Bronchial epithelial cell (primary cell): ENCODE measurements at regions not wholly inside any gene's neighbourhood (a gene's known extent, or its start where the extent isn't known, plus 50 kb on each side); places are given as distances from the start of the nearest gene placed in this dataset.

Experiments
- DNase-seq: peaks from one replicate; pipeline ENCODE4 v3.0.0-alpha.2; 2010; ENCODE audit warnings: low read depth
- FAIRE-seq: peaks from 2 replicates; lab custom pipeline; 2011; peaks lifted over from hg19 to GRCh38; lab: Jason Lieb, UNC
- H3K27me3 ChIP-seq: 2 replicates; pipeline ENCODE4 v1.5.1; 2011; ENCODE audit warnings: low read length; ENCODE audit not compliant: control insufficient read depth, insufficient read depth
- H3K36me3 ChIP-seq: 2 replicates; pipeline ENCODE4 v1.5.1; 2011; ENCODE audit warnings: low read length; ENCODE audit not compliant: control insufficient read depth, insufficient read depth
- H3K4me3 ChIP-seq: 2 replicates; pipeline ENCODE4 v1.5.1; 2011; ENCODE audit warnings: mild to moderate bottlenecking, low read depth, low read length, control low read depth
- TF ChIP-seq, protein P1 (sequence below): IDR thresholded peaks from 2 replicates; pipeline ENCODE4 v1.5.1; 2011; ENCODE audit warnings: mild to moderate bottlenecking, moderate library complexity, low read length, control low read depth, inconsistent platforms; ENCODE audit not compliant: insufficient read depth, severe bottlenecking

DNA sequence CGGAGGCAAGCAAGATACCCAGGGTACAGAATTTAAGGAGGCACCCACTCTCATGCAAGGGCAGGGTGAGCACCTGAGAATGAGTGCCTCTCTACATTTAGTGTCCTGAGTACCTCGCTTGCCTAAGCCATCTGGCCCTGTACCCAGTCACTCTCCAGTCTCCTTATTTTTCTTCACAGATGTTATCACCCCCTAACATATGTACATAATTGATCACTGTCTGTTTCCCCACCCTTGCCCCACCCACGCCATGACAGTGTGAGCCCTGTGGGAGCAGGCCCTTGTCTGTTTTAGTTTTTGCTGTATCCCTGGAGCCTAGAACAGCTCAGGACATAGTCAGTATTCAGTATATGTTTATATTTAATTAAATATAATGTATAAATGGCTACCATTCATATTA is 113.6 kb downstream of the SPRY1 start:
- DNase-seq: no peak
- Histone ChIP-seq H3K27me3 (no peaks in the 10 kb centered on the region), H3K4me3 (no peak overlapping the region), H3K36me3 (no peaks in the 10 kb centered on the region)
- TF ChIP-seq, protein P1, sequence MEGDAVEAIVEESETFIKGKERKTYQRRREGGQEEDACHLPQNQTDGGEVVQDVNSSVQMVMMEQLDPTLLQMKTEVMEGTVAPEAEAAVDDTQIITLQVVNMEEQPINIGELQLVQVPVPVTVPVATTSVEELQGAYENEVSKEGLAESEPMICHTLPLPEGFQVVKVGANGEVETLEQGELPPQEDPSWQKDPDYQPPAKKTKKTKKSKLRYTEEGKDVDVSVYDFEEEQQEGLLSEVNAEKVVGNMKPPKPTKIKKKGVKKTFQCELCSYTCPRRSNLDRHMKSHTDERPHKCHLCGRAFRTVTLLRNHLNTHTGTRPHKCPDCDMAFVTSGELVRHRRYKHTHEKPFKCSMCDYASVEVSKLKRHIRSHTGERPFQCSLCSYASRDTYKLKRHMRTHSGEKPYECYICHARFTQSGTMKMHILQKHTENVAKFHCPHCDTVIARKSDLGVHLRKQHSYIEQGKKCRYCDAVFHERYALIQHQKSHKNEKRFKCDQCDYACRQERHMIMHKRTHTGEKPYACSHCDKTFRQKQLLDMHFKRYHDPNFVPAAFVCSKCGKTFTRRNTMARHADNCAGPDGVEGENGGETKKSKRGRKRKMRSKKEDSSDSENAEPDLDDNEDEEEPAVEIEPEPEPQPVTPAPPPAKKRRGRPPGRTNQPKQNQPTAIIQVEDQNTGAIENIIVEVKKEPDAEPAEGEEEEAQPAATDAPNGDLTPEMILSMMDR: no peak
- FAIRE-seq: no peak

DNA sequence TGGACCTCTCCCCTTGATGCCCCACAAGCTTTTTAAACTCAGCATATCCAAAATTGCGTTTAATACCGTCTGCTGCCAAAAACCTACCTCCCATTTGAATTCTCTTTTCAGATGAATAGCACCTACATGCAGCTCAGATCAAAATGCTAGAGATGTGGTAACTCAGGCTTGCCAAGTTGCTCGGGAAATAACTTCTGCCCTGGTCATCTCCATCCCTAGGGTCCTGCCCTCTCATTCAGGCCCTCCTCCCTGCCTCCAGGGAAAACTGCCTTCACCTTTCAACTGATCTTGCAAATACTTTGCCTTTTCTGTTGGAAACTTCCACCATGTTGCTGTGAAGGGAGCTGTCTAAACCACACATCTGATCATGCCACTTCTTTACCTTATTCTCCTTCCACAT is 114.1 kb downstream of the SPRY1 start:
- Histone ChIP-seq H3K4me3 (no peak overlapping the region), H3K36me3 (no peaks in the 10 kb centered on the region), H3K27me3 (no peaks in the 10 kb centered on the region)
- no peak for FAIRE-seq
- no peak for DNase-seq
- TF ChIP-seq, protein P1: no peak

DNA sequence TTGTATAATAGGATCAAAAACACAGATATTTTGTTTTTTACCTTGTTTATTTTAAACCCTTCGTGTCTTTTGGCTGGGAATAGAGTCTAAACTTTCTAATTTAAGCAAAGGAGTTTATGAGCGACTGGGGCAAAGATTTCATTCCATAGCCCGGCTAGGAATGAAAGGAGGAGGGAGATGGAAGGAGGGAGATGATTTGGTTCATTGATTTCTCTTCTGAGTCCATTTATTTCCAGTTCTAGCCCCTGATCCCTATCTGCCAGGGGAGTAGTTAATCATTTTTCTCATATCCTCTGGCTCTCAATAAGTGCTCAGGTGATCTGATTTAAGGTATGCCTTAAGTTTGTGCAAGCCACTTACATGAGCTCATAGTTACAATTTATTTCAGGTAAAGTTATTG is 120.0 kb downstream of the SPRY1 start:
- TF ChIP-seq, protein P1: no peak
- no peak for DNase-seq

DNA sequence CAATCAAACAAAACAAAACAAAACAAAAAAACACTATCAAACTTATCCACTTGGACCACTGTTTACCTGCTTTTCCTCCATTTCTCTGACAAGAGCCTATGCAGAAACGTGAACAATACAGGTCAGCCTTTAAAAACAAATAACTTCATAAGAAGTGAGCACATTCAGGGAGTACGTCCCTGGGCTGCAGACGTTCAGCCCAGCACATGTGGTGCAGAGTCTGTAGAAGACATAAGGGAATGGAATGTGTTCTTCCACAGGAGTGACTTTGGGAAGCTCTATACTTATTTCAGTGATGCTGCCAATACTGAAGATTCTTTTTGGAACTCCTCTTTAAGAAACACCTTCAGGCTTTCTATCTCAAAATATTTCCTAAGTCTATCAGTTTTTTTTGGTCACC is 120.6 kb downstream of the SPRY1 start:
- DNase-seq: no peak
- Histone ChIP-seq H3K36me3 (no peaks in the 10 kb centered on the region), H3K4me3 (no peak overlapping the region), H3K27me3 (no peaks in the 10 kb centered on the region)
- no peak for FAIRE-seq
- TF ChIP-seq, protein P1: no peak

More for the DNA sequence above, 120.0 kb downstream of the SPRY1 start:
- no peak for FAIRE-seq
- Histone ChIP-seq H3K4me3 (no peak overlapping the region), H3K27me3 (no peaks in the 10 kb centered on the region), H3K36me3 (no peaks in the 10 kb centered on the region)

DNA sequence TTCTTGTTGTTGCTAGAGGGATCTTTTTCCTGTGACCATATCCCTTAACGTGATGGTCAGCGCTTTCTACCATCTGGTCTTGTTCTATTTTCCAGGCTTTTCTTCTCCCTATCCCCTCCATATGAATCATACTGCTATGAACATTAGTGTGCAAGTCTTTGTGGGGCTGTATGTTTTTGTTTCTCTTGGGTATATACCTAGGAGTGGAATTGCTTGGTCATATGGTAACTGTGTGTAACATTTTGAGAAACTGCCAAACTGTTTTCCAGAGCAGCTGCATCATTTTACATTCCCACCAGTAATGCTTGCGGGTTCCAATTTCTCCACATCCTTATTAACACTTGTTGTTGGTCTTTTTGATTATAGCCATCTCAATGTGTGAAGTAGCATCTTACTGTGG is 121.4 kb downstream of the SPRY1 start:
- Histone ChIP-seq H3K36me3 (no peaks in the 10 kb centered on the region), H3K4me3 (no peak overlapping the region), H3K27me3 (no peaks in the 10 kb centered on the region)
- DNase-seq (no peak), FAIRE-seq (no peak)
- TF ChIP-seq, protein P1: no peak

DNA sequence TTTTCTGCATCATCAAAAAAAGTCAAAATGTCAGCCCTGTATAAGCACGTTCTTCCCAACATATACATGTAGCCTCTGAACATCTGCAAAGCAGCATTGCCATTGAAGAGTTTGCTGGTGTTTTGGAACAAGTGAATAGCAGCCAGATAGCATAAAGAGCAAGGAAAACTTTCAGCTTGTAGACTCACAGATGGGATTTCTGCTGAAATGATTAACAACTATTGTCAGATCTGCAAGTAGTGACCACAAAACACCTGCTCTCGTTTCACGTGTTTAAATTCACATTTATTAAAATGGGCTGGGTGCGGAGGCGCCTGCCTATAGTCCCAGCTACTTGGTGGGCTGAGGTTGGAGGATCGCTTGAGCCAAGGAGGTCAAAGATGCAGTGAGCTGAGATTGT is 123.7 kb downstream of the SPRY1 start:
- no peak for DNase-seq
- Histone ChIP-seq H3K4me3 (no peak overlapping the region), H3K36me3 (no peaks in the 10 kb centered on the region), H3K27me3 (no peaks in the 10 kb centered on the region)
- TF ChIP-seq, protein P1: no peak
- no peak for FAIRE-seq
